GM18508 (cell line): ENCODE measurements at regions not wholly inside any gene's neighbourhood (a gene's known extent, or its start where the extent isn't known, plus 50 kb on each side); places are given as distances from the start of the nearest gene placed in this dataset.
"Not testable (repeated sequence)": the region's sequence is repeated elsewhere in the genome, so short reads cannot be mapped to it uniquely, and the experiment has no call there.

ENCODE experiments used
- ATAC-seq: cut with Tn5 transposase; IDR thresholded peaks from one replicate; pipeline ENCODE4 v1.9.1; 2021; ENCODE audit warnings: moderate number of reproducible peaks; ENCODE audit not compliant: insufficient read depth, unreplicated experiment

- ATAC-seq, result no peak
Measured at GRCh38 chr11:97865424-97866012, 1155.2 kb upstream of the CNTN5 start.

DNA sequence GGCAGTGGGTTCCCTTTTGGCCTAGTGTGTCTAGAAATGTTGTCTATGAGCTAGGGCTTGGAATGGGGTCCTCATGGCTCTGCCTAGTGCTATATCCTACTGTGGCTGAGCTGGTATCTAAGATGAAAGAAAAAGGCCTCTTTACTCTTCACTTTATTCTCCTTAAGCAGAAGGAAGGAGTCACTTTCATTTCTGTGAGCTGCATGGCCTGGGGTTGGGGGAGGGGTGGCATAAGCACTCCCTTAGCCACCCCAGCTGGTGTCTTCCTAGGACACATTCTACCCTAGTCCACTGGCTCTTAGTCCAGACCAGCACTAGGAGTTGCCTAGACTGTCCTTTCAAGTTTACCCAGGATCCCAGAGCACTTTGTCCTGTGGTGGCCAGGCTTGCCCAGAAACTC, 1148.9 kb upstream of the CNTN5 start:
- ATAC-seq, result no peak

DNA sequence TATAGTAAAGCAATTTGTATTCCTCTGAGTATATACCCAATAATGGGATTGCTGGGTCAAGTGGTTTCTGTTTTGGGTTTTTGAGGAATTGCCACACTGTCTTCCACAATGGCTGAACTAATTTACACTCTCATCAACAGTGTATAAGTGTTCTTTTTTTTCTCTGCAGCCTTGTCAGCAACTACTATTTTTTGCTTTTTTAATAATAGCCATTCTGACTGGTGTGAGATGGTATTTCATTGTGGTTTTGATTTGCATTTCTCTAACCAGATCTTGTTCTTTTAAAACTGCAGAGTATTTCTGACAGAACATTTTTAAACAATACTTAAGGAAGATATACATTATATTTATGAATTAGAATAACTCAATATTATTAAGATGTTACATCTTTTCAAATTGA, 1140.5 kb upstream of the CNTN5 start:
- ATAC-seq, result no peak

- no peak for ATAC-seq
Measured at GRCh38 chr11:97883086-97883485, 1137.7 kb upstream of the CNTN5 start.

DNA sequence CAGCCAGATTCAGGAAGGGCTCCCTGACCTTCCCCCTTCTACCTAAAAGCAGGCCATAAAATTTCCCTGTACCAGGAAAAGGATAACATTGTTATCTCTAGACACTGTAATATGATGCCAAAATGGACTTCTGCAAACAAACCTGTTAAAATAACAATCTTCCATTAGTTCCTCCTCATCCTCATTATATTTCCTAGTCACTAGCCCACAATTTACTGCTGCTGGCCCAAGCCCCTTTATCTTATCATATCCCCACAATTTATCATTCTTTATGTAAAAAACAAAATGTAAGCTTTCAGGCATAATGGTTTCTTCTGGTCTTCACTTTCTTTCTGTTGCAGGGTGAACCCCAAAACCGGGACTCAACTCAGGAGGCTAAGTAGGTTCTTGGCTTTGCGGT, 1132.1 kb upstream of the CNTN5 start:
- no peak for ATAC-seq

- ATAC-seq, result no peak
Measured at GRCh38 chr11:97890466-97890865, 1130.3 kb upstream of the CNTN5 start.

DNA sequence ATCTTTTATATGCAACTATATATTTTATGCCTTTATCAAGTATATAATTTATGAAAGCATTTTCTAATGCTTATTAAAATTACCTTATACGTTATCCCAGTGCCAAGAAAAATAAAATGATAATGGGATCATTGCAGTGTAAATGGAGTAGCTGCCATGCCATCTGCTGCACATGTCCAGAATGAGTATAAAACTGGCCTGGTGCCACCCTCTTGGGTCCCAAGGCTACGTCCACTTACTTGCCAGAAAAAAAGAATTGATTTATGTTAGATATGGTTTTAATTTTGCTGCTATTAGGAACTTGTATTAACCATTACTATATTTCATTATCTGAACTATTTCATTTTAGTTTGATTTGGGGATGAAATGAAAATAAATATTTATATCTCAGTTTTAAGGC, 1127.1 kb upstream of the CNTN5 start:
- ATAC-seq, result no peak

DNA sequence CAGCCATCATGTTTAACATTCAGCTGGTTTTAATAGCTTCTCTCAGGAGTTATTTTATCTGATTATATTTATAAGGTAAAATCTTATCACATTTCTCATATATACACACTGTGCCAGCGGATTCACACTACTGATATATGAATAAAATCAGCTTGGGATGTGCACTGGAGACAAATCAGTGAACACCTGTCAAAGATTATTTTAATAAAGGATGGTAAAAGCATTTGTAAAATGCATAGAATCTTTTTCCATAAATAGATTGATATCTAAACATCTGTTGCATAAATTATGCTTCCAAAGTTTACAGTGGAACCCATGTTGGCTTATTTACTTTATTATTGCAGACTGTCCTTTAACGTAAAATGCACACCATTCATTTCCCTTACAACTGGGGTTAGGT, 1125.8 kb upstream of the CNTN5 start:
- ATAC-seq, result no peak

DNA sequence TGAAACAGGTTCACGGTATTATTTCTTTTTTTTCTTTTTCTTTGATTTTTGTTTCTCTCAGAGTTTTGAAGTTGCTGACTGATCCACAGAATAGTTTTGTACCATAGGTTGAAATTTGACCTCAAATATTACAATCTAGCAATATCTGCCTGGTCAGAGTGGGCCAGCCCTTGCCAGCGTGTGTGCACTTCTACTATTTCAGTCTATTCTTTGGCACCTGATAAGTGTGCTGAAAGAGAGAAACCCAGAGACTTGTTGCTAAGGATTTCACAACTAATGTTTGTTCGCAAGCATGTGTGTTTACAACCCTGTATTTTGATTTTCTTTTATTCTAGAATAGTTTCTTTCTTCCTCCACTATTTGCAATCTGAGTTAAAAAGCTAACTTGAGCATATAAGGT, 1125.2 kb upstream of the CNTN5 start:
- ATAC-seq, result no peak

- no peak for ATAC-seq
Measured at GRCh38 chr11:97902828-97903227, 1117.9 kb upstream of the CNTN5 start.

- no peak for ATAC-seq
Measured at GRCh38 chr11:97905101-97905500, 1115.6 kb upstream of the CNTN5 start.

- no peak for ATAC-seq
Measured at GRCh38 chr11:97905671-97906070, 1115.1 kb upstream of the CNTN5 start.

- no peak for ATAC-seq
Measured at GRCh38 chr11:97908354-97908753, 1112.4 kb upstream of the CNTN5 start.

DNA sequence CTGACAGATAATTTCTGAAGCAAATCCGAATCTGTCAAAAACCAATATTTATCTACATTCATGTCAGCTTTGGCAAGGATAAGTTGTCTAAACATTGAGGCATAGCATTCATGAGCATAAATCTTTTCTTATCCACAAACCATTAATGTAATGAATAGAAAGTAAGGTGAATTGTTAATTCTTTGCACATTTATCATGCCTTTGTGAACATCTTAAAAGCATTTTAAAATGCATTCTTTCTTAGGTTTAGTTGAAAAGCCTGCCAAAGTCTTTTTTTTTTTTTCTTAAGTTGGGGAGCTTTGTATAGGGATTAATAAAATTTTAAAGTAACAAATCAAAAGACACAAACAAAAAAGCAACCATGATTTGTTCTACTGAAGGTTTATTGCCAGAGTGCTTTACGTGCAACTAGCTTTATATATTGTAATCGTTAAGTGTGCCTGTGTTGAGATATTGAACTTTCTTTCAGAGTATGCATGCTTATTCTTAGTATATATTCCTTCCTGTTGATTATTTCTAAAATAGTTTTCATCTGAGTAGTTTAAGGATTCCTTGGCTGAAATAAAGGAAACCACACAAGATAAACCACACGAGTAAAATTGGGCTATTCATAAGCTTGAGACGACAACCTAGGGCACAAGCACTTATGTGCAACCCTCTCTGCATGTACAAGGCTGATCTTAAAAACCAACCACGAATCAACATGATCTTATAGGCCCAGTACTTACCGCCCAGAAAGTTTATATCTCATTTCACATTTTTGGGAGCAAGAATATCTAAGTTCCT, 1110.9 kb upstream of the CNTN5 start:
- no peak for ATAC-seq

- ATAC-seq, result no peak
Measured at GRCh38 chr11:97912629-97913028, 1108.1 kb upstream of the CNTN5 start.

- not testable (repeated sequence) for ATAC-seq
Measured at GRCh38 chr11:97922933-97923332, 1097.8 kb upstream of the CNTN5 start.

GRCh38 chr11:97934572-97935208, 1086.1 kb upstream of the CNTN5 start:
- no peak for ATAC-seq

GRCh38 chr11:97937501-97937900, 1083.2 kb upstream of the CNTN5 start:
- no peak for ATAC-seq

DNA sequence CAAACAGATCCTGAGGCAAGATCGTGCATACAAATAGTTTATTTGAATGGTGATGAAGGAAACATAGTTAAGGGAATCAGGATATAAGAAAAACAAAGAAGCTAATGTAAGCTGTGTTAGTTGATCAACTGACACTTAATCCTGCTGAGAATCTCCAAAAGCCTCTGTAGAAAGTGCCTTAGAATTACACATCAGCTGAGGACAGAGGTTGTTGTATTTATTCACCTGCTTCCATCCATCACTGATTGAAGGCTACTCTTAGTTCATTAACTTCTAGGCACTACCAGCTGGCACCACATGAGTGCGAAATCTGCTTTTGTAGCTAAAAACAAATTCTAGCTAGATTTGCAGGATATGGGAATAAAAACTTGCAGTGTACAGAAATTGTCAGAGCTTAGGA, 1082.0 kb upstream of the CNTN5 start:
- no peak for ATAC-seq

- no peak for ATAC-seq
Measured at GRCh38 chr11:97943493-97943892, 1077.3 kb upstream of the CNTN5 start.

DNA sequence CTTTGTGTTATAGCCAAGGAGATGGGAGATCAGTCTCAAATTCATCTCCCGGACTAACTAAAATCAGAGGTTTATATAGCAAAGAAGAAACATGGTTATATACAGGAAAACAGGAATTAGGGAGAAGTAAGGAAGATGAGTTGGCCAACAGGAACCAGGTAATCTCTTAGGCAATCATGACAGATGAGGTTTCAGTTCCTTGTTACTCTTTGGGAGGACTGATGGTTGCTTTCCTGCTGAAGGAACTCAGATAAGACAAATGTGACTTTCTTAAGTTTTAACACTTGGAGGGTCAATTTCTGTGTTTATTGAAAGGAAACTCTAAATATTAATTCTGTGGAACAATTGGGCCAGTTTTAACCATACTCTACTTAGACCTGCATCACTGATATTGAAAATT, 1072.0 kb upstream of the CNTN5 start:
- no peak for ATAC-seq

- no peak for ATAC-seq
Measured at GRCh38 chr11:97955595-97955994, 1065.2 kb upstream of the CNTN5 start.
